Ectodermal cell (in vitro differentiated cells): ENCODE measurements at regions not wholly inside any gene's neighbourhood (a gene's known extent, or its start where the extent isn't known, plus 50 kb on each side); places are given as distances from the start of the nearest gene placed in this dataset.

ENCODE experiments used
- H3K27ac ChIP-seq: 2 replicates; pipeline ENCODE4 v1.7.0; 2013; ENCODE audit warnings: mild to moderate bottlenecking, low read depth, low read length; ENCODE audit not compliant: insufficient read depth, poor library complexity, severe bottlenecking
- H3K27me3 ChIP-seq: 2 replicates; pipeline ENCODE4 v1.7.0; 2013; ENCODE audit warnings: mild to moderate bottlenecking, low read length; ENCODE audit not compliant: insufficient read depth, control insufficient read depth, poor library complexity, severe bottlenecking
- H3K36me3 ChIP-seq: one replicate; pipeline ENCODE4 v1.7.0; 2013; ENCODE audit warnings: low read length; ENCODE audit not compliant: control insufficient read depth, insufficient read depth
- H3K4me1 ChIP-seq: one replicate; pipeline ENCODE4 v1.7.0; 2013; ENCODE audit warnings: low read length; ENCODE audit not compliant: control insufficient read depth, insufficient read depth
- H3K4me3 ChIP-seq: 2 replicates; pipeline ENCODE4 v1.7.0; 2013; ENCODE audit warnings: low read depth, low read length, control low read depth; ENCODE audit not compliant: insufficient read depth
- H3K9me3 ChIP-seq: 2 replicates; pipeline ENCODE4 v1.7.0; 2013; ENCODE audit warnings: mild to moderate bottlenecking, low read length, moderate library complexity; ENCODE audit not compliant: control insufficient read depth
- WGBS, 2 experiments: methylation state at CpG; one replicate each; pipeline ENCODE4 v1.1.7; 2013; ENCODE audit warnings: missing lambda C conversion rate in 2 of 2; 5-methylcytosine and 5-hydroxymethylcytosine counted together

DNA sequence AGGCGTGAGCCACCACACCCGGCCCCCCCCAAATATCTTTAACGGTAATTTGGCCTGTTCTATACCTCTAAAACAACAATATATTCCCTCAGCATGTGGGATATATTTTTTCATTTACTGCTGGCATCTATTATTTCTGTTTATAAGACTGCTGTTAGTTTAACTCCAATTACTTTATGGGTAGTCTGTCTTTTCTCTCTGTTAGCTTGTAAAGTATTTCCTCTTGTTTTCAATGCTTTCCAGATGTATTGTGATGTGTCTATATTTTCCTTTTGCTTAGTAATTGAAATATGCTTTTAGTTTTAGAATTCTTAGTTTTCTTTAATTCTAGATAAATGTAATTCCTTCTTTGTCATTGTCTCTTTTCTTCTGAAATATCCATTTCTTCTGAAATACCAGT, 445.8 kb downstream of the ANKRD50 start:
- Histone ChIP-seq H3K4me3 (no peak overlapping the region), H3K27ac (no peak overlapping the region), H3K9me3 (no peaks in the 10 kb centered on the region), H3K36me3 (no peaks in the 10 kb centered on the region), H3K27me3 (no peaks in the 10 kb centered on the region), H3K4me1 (no peaks in the 10 kb centered on the region)
- 82 to 98% methylated on average over 3 of the region's 3 CpGs for WGBS, 2 experiments

GRCh38 chr4:124276461-124276860, 436.1 kb downstream of the ANKRD50 start:
- Histone ChIP-seq H3K4me1 (no peaks in the 10 kb centered on the region), H3K9me3 (no peaks in the 10 kb centered on the region), H3K27me3 (no peaks in the 10 kb centered on the region), H3K36me3 (no peaks in the 10 kb centered on the region), H3K27ac (no peak overlapping the region), H3K4me3 (no peak overlapping the region)

GRCh38 chr4:124277691-124278090, 434.8 kb downstream of the ANKRD50 start:
- Histone ChIP-seq H3K36me3 (no peaks in the 10 kb centered on the region), H3K27ac (no peak overlapping the region), H3K27me3 (no peaks in the 10 kb centered on the region), H3K4me3 (no peak overlapping the region), H3K9me3 (no peaks in the 10 kb centered on the region), H3K4me1 (no peaks in the 10 kb centered on the region)
- 78 to 97% methylated on average over 2 of the region's 2 CpGs for WGBS, 2 experiments

DNA sequence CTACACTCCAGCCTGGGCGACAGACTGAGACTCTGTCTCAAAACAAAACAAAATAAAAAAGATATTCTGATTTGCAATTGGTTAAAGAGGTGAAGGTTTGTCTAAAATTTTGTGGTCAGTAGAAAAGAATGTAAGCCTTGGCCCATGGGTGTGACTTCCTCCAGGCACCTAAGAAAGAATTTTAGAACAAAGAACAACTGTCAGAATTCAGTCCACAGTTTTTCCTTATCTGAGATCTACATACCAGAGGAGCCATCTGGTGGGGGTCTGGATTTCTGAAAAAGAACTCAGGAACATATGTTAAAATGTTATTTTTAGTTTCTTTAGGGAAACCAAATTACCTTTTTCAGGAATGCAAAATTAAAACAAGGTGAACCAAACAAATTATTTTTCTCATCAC, 434.1 kb downstream of the ANKRD50 start:
- Histone ChIP-seq H3K4me1 (no peaks in the 10 kb centered on the region), H3K36me3 (no peaks in the 10 kb centered on the region), H3K27ac (no peak overlapping the region), H3K9me3 (no peaks in the 10 kb centered on the region), H3K27me3 (no peaks in the 10 kb centered on the region), H3K4me3 (no peak overlapping the region)
- 89 to 90% methylated on average over 1 of the region's 1 CpG for WGBS, 2 experiments

GRCh38 chr4:124279741-124280140, 432.8 kb downstream of the ANKRD50 start:
- Histone ChIP-seq H3K4me3 (no peak overlapping the region), H3K27ac (no peak overlapping the region), H3K9me3 (no peaks in the 10 kb centered on the region), H3K36me3 (no peaks in the 10 kb centered on the region), H3K4me1 (no peaks in the 10 kb centered on the region), H3K27me3 (no peaks in the 10 kb centered on the region)
- WGBS, 2 experiments: 90 to 100% methylated on average over 1 to 2 of the region's 2 CpGs

- Histone ChIP-seq H3K4me1 (no peaks in the 10 kb centered on the region), H3K9me3 (no peaks in the 10 kb centered on the region), H3K27me3 (no peaks in the 10 kb centered on the region), H3K4me3 (no peak overlapping the region), H3K27ac (no peak overlapping the region), H3K36me3 (no peaks in the 10 kb centered on the region)
- WGBS, 2 experiments: 84 to 94% methylated on average over 4 of the region's 4 CpGs
Measured at GRCh38 chr4:124282301-124282898, 430.1 kb downstream of the ANKRD50 start.

- no peak overlapping the region for H3K4me3 ChIP-seq
- 100% methylated on average over 1 of the region's 2 CpGs; no CpG with 5 or more reads in 1 of the 2 experiments for WGBS, 2 experiments
- H3K9me3 ChIP-seq: no peaks in the 10 kb centered on the region
- H3K36me3 ChIP-seq: no peaks in the 10 kb centered on the region
- H3K27me3 ChIP-seq: no peaks in the 10 kb centered on the region
- no peaks in the 10 kb centered on the region for H3K4me1 ChIP-seq
- H3K27ac ChIP-seq: no peak overlapping the region
Measured at GRCh38 chr4:124288706-124289486, 423.6 kb downstream of the ANKRD50 start.

GRCh38 chr4:124290678-124291077, 421.9 kb downstream of the ANKRD50 start:
- Histone ChIP-seq H3K27ac (no peak overlapping the region), H3K4me1 (no peaks in the 10 kb centered on the region), H3K4me3 (no peak overlapping the region), H3K9me3 (no peaks in the 10 kb centered on the region), H3K36me3 (no peaks in the 10 kb centered on the region), H3K27me3 (no peaks in the 10 kb centered on the region)
- 100% methylated on average over 1 of the region's 1 CpG; no CpG with 5 or more reads in 1 of the 2 experiments for WGBS, 2 experiments

- Histone ChIP-seq H3K36me3 (no peaks in the 10 kb centered on the region), H3K27ac (no peak overlapping the region), H3K4me3 (no peak overlapping the region), H3K4me1 (no peaks in the 10 kb centered on the region), H3K27me3 (no peaks in the 10 kb centered on the region), H3K9me3 (no peaks in the 10 kb centered on the region)
- 85 to 100% methylated on average over 1 of the region's 1 CpG for WGBS, 2 experiments
Measured at GRCh38 chr4:124295413-124295812, 417.1 kb downstream of the ANKRD50 start.

GRCh38 chr4:124304941-124305340, 407.6 kb downstream of the ANKRD50 start:
- Histone ChIP-seq H3K9me3 (no peaks in the 10 kb centered on the region), H3K36me3 (no peaks in the 10 kb centered on the region), H3K4me3 (no peak overlapping the region), H3K27ac (no peak overlapping the region), H3K27me3 (no peaks in the 10 kb centered on the region), H3K4me1 (no peaks in the 10 kb centered on the region)
- 95 to 99% methylated on average over 3 of the region's 3 CpGs for WGBS, 2 experiments
